Neuronal stem cell (in vitro differentiated cells): ENCODE measurements at regions not wholly inside any gene's neighbourhood (a gene's known extent, or its start where the extent isn't known, plus 50 kb on each side); places are given as distances from the start of the nearest gene placed in this dataset.

Experiments
- DNase-seq: peaks from one replicate; pipeline ENCODE4 v3.0.0-alpha.2; 2013; ENCODE audit warnings: low spot score
- H2AFZ ChIP-seq: one replicate; pipeline ENCODE4 v1.6.1; 2013; ENCODE audit warnings: mild to moderate bottlenecking, low read length, inconsistent platforms
- H2AK5ac ChIP-seq: 2 replicates; pipeline ENCODE4 v1.6.1; 2013; ENCODE audit warnings: low read depth, mild to moderate bottlenecking, inconsistent platforms, low read length, moderate library complexity, mixed read lengths
- H2BK120ac ChIP-seq: 2 replicates; pipeline ENCODE4 v1.6.1; 2013; ENCODE audit warnings: low read depth, mild to moderate bottlenecking, inconsistent platforms, low read length, moderate library complexity, mixed read lengths
- H2BK12ac ChIP-seq: one replicate; pipeline ENCODE4 v1.6.1; 2013; ENCODE audit warnings: low read length, inconsistent platforms
- H2BK15ac ChIP-seq: 2 replicates; pipeline ENCODE4 v1.6.1; 2013; ENCODE audit warnings: mild to moderate bottlenecking, low read length, inconsistent platforms, mixed read lengths
- H2BK5ac ChIP-seq: one replicate; pipeline ENCODE4 v1.6.1; 2013; ENCODE audit warnings: inconsistent platforms, mild to moderate bottlenecking, low read length, moderate library complexity
- H3K14ac ChIP-seq: one replicate; pipeline ENCODE4 v1.6.1; 2013; ENCODE audit warnings: low read length, inconsistent platforms
- H3K18ac ChIP-seq: 2 replicates; pipeline ENCODE4 v1.6.1; 2013; ENCODE audit warnings: low read length, inconsistent platforms
- H3K23ac ChIP-seq: 2 replicates; pipeline ENCODE4 v1.6.1; 2013; ENCODE audit warnings: low read depth, mild to moderate bottlenecking, mixed read lengths, low read length, inconsistent platforms; ENCODE audit not compliant: poor library complexity
- H3K27ac ChIP-seq: replicated peaks from 3 replicates; pipeline ENCODE4 v1.5.1; 2013; ENCODE audit warnings: low read length, inconsistent platforms
- H3K27me3 ChIP-seq, 3 experiments: 2 replicates each; pipeline ENCODE4 v1.6.1; 2013; ENCODE audit warnings: low read length in 3 of 3, mild to moderate bottlenecking in 2 of 3, inconsistent platforms in 1 of 3, low read depth in 1 of 3, mixed read lengths in 1 of 3, moderate library complexity in 1 of 3; ENCODE audit not compliant: control insufficient read depth in 3 of 3, insufficient read depth in 3 of 3
- H3K36me3 ChIP-seq, 2 donors: replicated peaks in 1 of 2; 2 replicates each; pipeline ENCODE4 v1.6.1; 2013; ENCODE audit warnings: low read length in 2 of 2; ENCODE audit not compliant: control insufficient read depth in 2 of 2, insufficient read depth in 2 of 2
- H3K4ac ChIP-seq: 2 replicates; pipeline ENCODE4 v1.6.1; 2013; ENCODE audit warnings: inconsistent platforms, mild to moderate bottlenecking, low read length, moderate library complexity
- H3K4me1 ChIP-seq, 2 donors: 1 replicate in 1 of 2; 2 replicates in 1 of 2; pipeline ENCODE4 v1.6.1; 2013; ENCODE audit warnings: low read length in 2 of 2, low read depth in 1 of 2; ENCODE audit not compliant: control insufficient read depth in 2 of 2, insufficient read depth in 1 of 2
- H3K4me2 ChIP-seq: one replicate; pipeline ENCODE4 v1.6.1; 2013; ENCODE audit warnings: mild to moderate bottlenecking, low read length, inconsistent platforms; ENCODE audit not compliant: insufficient read depth, poor library complexity, severe bottlenecking
- H3K4me3 ChIP-seq, 2 donors: 2 replicates each; pipeline ENCODE4 v1.5.1; 2013; ENCODE audit warnings: low read length in 2 of 2, mild to moderate bottlenecking in 2 of 2, inconsistent platforms in 1 of 2, moderate library complexity in 1 of 2
- H3K79me1 ChIP-seq: one replicate; pipeline ENCODE4 v1.6.1; 2013; ENCODE audit warnings: low read depth, mild to moderate bottlenecking, inconsistent platforms, low read length, moderate library complexity
- H3K9ac ChIP-seq: one replicate; pipeline ENCODE4 v1.6.1; 2013; ENCODE audit warnings: mild to moderate bottlenecking, low read depth, low read length, inconsistent platforms; ENCODE audit not compliant: poor library complexity
- H3K9me3 ChIP-seq, 2 donors: replicated peaks in 1 of 2; 2 replicates each; pipeline versions ENCODE3 to v1.6.1; 2013; ENCODE audit warnings: low read length in 2 of 2, mild to moderate bottlenecking in 2 of 2, inconsistent platforms in 1 of 2, low read depth in 1 of 2, mixed read lengths in 1 of 2, moderate library complexity in 1 of 2; ENCODE audit not compliant: control insufficient read depth in 2 of 2, insufficient read depth in 1 of 2
- H4K8ac ChIP-seq: one replicate; pipeline ENCODE4 v1.6.1; 2013; ENCODE audit warnings: low read depth, mild to moderate bottlenecking, inconsistent platforms, low read length, moderate library complexity
- H4K91ac ChIP-seq: one replicate; pipeline ENCODE4 v1.6.1; 2013; ENCODE audit warnings: low read length, low read depth, mild to moderate bottlenecking, inconsistent platforms; ENCODE audit not compliant: poor library complexity
- WGBS, 2 donors: extraction: QIAGEN DNeasy Blood & Tissue Kit; methylation state at CpG; one replicate each; pipeline ENCODE4 v1.1.7; 2013; ENCODE audit warnings: missing lambda C conversion rate in 2 of 2, mixed read lengths in 1 of 2; ENCODE audit not compliant: insufficient read length in 2 of 2, insufficient replicate concordance in 1 of 2; ENCODE audit errors: extremely low coverage in 2 of 2; 5-methylcytosine and 5-hydroxymethylcytosine counted together

- Histone ChIP-seq H3K9me3 (no peaks in the 10 kb centered on the region), H3K23ac (no peak overlapping the region), H2BK5ac (no peak overlapping the region), H3K79me1 (no peaks in the 10 kb centered on the region), H3K4ac (no peak overlapping the region), H3K18ac (no peak overlapping the region), H4K8ac (no peak overlapping the region), H2AFZ (no peak overlapping the region), H3K4me3 (no peak overlapping the region), H3K27me3 (no peaks in the 10 kb centered on the region), H3K27ac (no peak overlapping the region), H3K14ac (no peak overlapping the region), H2BK120ac (no peak overlapping the region), H3K4me2 (no peak overlapping the region), H2BK15ac (no peak overlapping the region), H2AK5ac (no peak overlapping the region), H3K9ac (no peak overlapping the region), H3K4me1 (no peaks in the 10 kb centered on the region), H2BK12ac (no peak overlapping the region), H3K36me3 (no peaks in the 10 kb centered on the region), H4K91ac (no peak overlapping the region)
- no peak for DNase-seq
- no CpG with 5 or more reads among the region's 1 CpG for WGBS, 2 donors
Measured at GRCh38 chr13:61734683-61735082, 319.0 kb upstream of the PCDH20 start.

- Histone ChIP-seq H4K8ac (no peak overlapping the region), H3K27me3 (no peaks in the 10 kb centered on the region), H3K4me2 (no peak overlapping the region), H3K4me3 (no peak overlapping the region), H2AFZ (no peak overlapping the region), H3K4ac (no peak overlapping the region), H3K9ac (no peak overlapping the region), H2BK120ac (no peak overlapping the region), H3K18ac (no peak overlapping the region), H3K79me1 (no peaks in the 10 kb centered on the region), H4K91ac (no peak overlapping the region), H2AK5ac (no peak overlapping the region), H3K14ac (no peak overlapping the region), H2BK12ac (no peak overlapping the region), H3K23ac (no peak overlapping the region), H3K36me3 (no peaks in the 10 kb centered on the region), H2BK15ac (no peak overlapping the region), H3K4me1 (no peaks in the 10 kb centered on the region), H2BK5ac (no peak overlapping the region), H3K27ac (no peak overlapping the region), H3K9me3 (no peaks in the 10 kb centered on the region)
- DNase-seq: no peak
- WGBS, 2 donors: no CpG with 5 or more reads among the region's 1 CpG
Measured at GRCh38 chr13:61728471-61728870, 312.8 kb upstream of the PCDH20 start.

GRCh38 chr13:61727767-61728166, 312.1 kb upstream of the PCDH20 start:
- Histone ChIP-seq H3K27ac (no peak overlapping the region), H3K18ac (no peak overlapping the region), H4K91ac (no peak overlapping the region), H2BK5ac (no peak overlapping the region), H3K4me2 (no peak overlapping the region), H3K27me3 (no peaks in the 10 kb centered on the region), H3K36me3 (no peaks in the 10 kb centered on the region), H4K8ac (no peak overlapping the region), H3K9ac (no peak overlapping the region), H2AK5ac (no peak overlapping the region), H3K14ac (no peak overlapping the region), H3K9me3 (no peaks in the 10 kb centered on the region), H2BK12ac (no peak overlapping the region), H2BK15ac (no peak overlapping the region), H3K79me1 (no peaks in the 10 kb centered on the region), H2AFZ (no peak overlapping the region), H3K23ac (no peak overlapping the region), H3K4me3 (no peak overlapping the region), H3K4ac (no peak overlapping the region), H3K4me1 (no peaks in the 10 kb centered on the region), H2BK120ac (no peak overlapping the region)
- no CpG with 5 or more reads among the region's 2 CpGs for WGBS, 2 donors
- no peak for DNase-seq

- Histone ChIP-seq H3K36me3 (no peaks in the 10 kb centered on the region), H3K4me3 (no peak overlapping the region), H3K23ac (no peak overlapping the region), H3K4me1 (no peaks in the 10 kb centered on the region), H3K27ac (no peak overlapping the region), H3K4ac (no peak overlapping the region), H2BK5ac (no peak overlapping the region), H4K8ac (no peak overlapping the region), H3K9me3 (no peaks in the 10 kb centered on the region), H2BK12ac (no peak overlapping the region), H2AFZ (no peak overlapping the region), H3K79me1 (no peaks in the 10 kb centered on the region), H2AK5ac (no peak overlapping the region), H3K14ac (no peak overlapping the region), H3K18ac (no peak overlapping the region), H2BK120ac (no peak overlapping the region), H3K9ac (no peak overlapping the region), H3K4me2 (no peak overlapping the region), H3K27me3 (no peaks in the 10 kb centered on the region), H2BK15ac (no peak overlapping the region), H4K91ac (no peak overlapping the region)
- DNase-seq: no peak
Measured at GRCh38 chr13:61725806-61726205, 310.2 kb upstream of the PCDH20 start.
